ENCODE measurements at regions not wholly inside any gene's neighbourhood (a gene's known extent, or its start where the extent isn't known, plus 50 kb on each side); places are given as distances from the start of the nearest gene placed in this dataset.
"Not testable (repeated sequence)": the region's sequence is repeated elsewhere in the genome, so short reads cannot be mapped to it uniquely, and the experiment has no call there.

- DNase-seq; intact Hi-C loops (cut with DNase I, micrococcal nuclease); ATAC-seq: not testable (repeated sequence)
Observed at GRCh38 chr12:93008880-93009279, 79.8 kb upstream of the EEA1 start.

GRCh38 chr12:93009533-93009932, 80.4 kb upstream of the EEA1 start:
- ATAC-seq, result no peak
- no peak for DNase-seq
- intact Hi-C loops (cut with DNase I, micrococcal nuclease), result no loop called here

GRCh38 chr12:93010461-93010860, 81.4 kb upstream of the EEA1 start:
- no peak for DNase-seq
- intact Hi-C loops (cut with DNase I, micrococcal nuclease), result no loop called here
- no peak for ATAC-seq

GRCh38 chr12:93011100-93011499, 82.0 kb upstream of the EEA1 start:
- no peak for ATAC-seq
- intact Hi-C loops (cut with DNase I, micrococcal nuclease), result no loop called here
- no peak for DNase-seq

- intact Hi-C loops (cut with DNase I, micrococcal nuclease), result no loop called here
- DNase-seq, result peak in 1 of 2 donors; percentile 38
- peak; percentile 16 for ATAC-seq
Observed at GRCh38 chr12:93015871-93016751, 87.0 kb upstream of the EEA1 start.

GRCh38 chr12:93016752-93017350, 87.8 kb upstream of the EEA1 start:
- ATAC-seq (no peak), DNase-seq (no peak)
- intact Hi-C loops (cut with DNase I, micrococcal nuclease), result no loop called here

GRCh38 chr12:93018610-93019009, 89.5 kb upstream of the EEA1 start:
- DNase-seq, result peak in 1 of 2 donors; percentile 41
- intact Hi-C loops (cut with DNase I, micrococcal nuclease), result no loop called here
- ATAC-seq, result peak; percentile 47

- ATAC-seq (peak; percentile 64), DNase-seq (peak; percentile 42 to 68)
- intact Hi-C loops (cut with DNase I, micrococcal nuclease), result no loop called here
Observed at GRCh38 chr12:93019212-93019927, 90.3 kb upstream of the EEA1 start.

GRCh38 chr12:93019975-93020630, 91.0 kb upstream of the EEA1 start:
- peak; percentile 73 to 85 for DNase-seq
- peak; percentile 82 for ATAC-seq
- intact Hi-C loops (cut with DNase I, micrococcal nuclease), result no loop called here

GRCh38 chr12:93020631-93021597, 91.8 kb upstream of the EEA1 start:
- DNase-seq (no peak), ATAC-seq (no peak)
- intact Hi-C loops (cut with DNase I, micrococcal nuclease), result no loop called here

- ATAC-seq, result no peak
- intact Hi-C loops (cut with DNase I, micrococcal nuclease), result no loop called here
- no peak for DNase-seq
Observed at GRCh38 chr12:93022603-93023340, 93.7 kb upstream of the EEA1 start.

GRCh38 chr12:93025145-93026103, 96.3 kb upstream of the EEA1 start:
- no peak for DNase-seq
- intact Hi-C loops (cut with DNase I, micrococcal nuclease), result no loop called here
- peak; percentile 81 for ATAC-seq

GRCh38 chr12:93027041-93027440, 97.9 kb upstream of the EEA1 start:
- DNase-seq (no peak), ATAC-seq (no peak)
- intact Hi-C loops (cut with DNase I, micrococcal nuclease), result no loop called here

GRCh38 chr12:93029091-93029490, 100.0 kb upstream of the EEA1 start:
- ATAC-seq, result no peak
- intact Hi-C loops (cut with DNase I, micrococcal nuclease), result no loop called here
- DNase-seq, result no peak

GRCh38 chr12:93031028-93031427, 101.9 kb upstream of the EEA1 start:
- no peak for DNase-seq
- intact Hi-C loops (cut with DNase I, micrococcal nuclease), result no loop called here
- ATAC-seq, result no peak

GRCh38 chr12:93032758-93033157, 103.7 kb upstream of the EEA1 start:
- ATAC-seq (no peak), DNase-seq (no peak)
- intact Hi-C loops (cut with DNase I, micrococcal nuclease), result no loop called here
